ENCODE measurements at regions not wholly inside any gene's neighbourhood (a gene's known extent, or its start where the extent isn't known, plus 50 kb on each side); places are given as distances from the start of the nearest gene placed in this dataset.

- DNase-seq (ENCODE audit: low read depth in 1 of 2, low spot score in 1 of 2), result no peak
- TF ChIP-seq POLR2AphosphoS5 (IDR thresholded peaks at IDR 0.05; ENCODE audit: low read depth), result no peak
- TF ChIP-seq CTCF (IDR thresholded peaks at IDR 0.05; ENCODE audit: insufficient read depth, low read length), result no peak
- no peak for TF ChIP-seq SPI1 (IDR thresholded peaks at IDR 0.05; ENCODE audit: borderline replicate concordance, low read depth)
- no peak for TF ChIP-seq GABPA (IDR thresholded peaks at IDR 0.05; ENCODE audit: low read depth)
- TF ChIP-seq REST (IDR thresholded peaks at IDR 0.05; ENCODE audit: insufficient replicate concordance, low read depth), result no peak
- Histone ChIP-seq H3K27me3 (ENCODE audit: insufficient read depth, poor library complexity, severe bottlenecking) (no peaks in the 10 kb centered on the region), H3K27ac (replicated peaks) (no peak overlapping the region), H3K4me3 (replicated peaks; ENCODE audit: insufficient read depth, low read length) (no peak overlapping the region)
Measured at GRCh38 chrX:42606591-42606990, 171.4 kb downstream of the PPP1R2C start.

GRCh38 chrX:42604302-42604701 lies 173.7 kb downstream of the PPP1R2C start:
- TF ChIP-seq POLR2AphosphoS5 (IDR thresholded peaks at IDR 0.05; ENCODE audit: low read depth) (no peak), SPI1 (IDR thresholded peaks at IDR 0.05; ENCODE audit: borderline replicate concordance, low read depth) (no peak), REST (IDR thresholded peaks at IDR 0.05; ENCODE audit: insufficient replicate concordance, low read depth) (no peak), GABPA (IDR thresholded peaks at IDR 0.05; ENCODE audit: low read depth) (no peak), CTCF (IDR thresholded peaks at IDR 0.05; ENCODE audit: insufficient read depth, low read length) (no peak)
- Histone ChIP-seq H3K27me3 (ENCODE audit: insufficient read depth, poor library complexity, severe bottlenecking) (no peaks in the 10 kb centered on the region), H3K27ac (replicated peaks) (no peak overlapping the region), H3K4me3 (replicated peaks; ENCODE audit: insufficient read depth, low read length) (no peak overlapping the region)
- DNase-seq (ENCODE audit: low read depth in 1 of 2, low spot score in 1 of 2), result no peak

GRCh38 chrX:42603016-42603415 lies 174.9 kb downstream of the PPP1R2C start:
- no peak overlapping the region for H3K4me3 ChIP-seq (replicated peaks; ENCODE audit: insufficient read depth, low read length)
- TF ChIP-seq SPI1 (IDR thresholded peaks at IDR 0.05; ENCODE audit: borderline replicate concordance, low read depth) (no peak), REST (IDR thresholded peaks at IDR 0.05; ENCODE audit: insufficient replicate concordance, low read depth) (no peak), GABPA (IDR thresholded peaks at IDR 0.05; ENCODE audit: low read depth) (no peak), CTCF (IDR thresholded peaks at IDR 0.05; ENCODE audit: insufficient read depth, low read length) (no peak), POLR2AphosphoS5 (IDR thresholded peaks at IDR 0.05; ENCODE audit: low read depth) (no peak)
- no peak overlapping the region for H3K27ac ChIP-seq (replicated peaks)
- no peaks in the 10 kb centered on the region for H3K27me3 ChIP-seq (ENCODE audit: insufficient read depth, poor library complexity, severe bottlenecking)
- DNase-seq (ENCODE audit: low read depth in 1 of 2, low spot score in 1 of 2), result no peak
